ENCODE measurements at regions not wholly inside any gene's neighbourhood (a gene's known extent, or its start where the extent isn't known, plus 50 kb on each side); places are given as distances from the start of the nearest gene placed in this dataset.

- TF ChIP-seq CTCF (IDR thresholded peaks at IDR 0.05; ENCODE audit: low read depth, low read length, poor library complexity, severe bottlenecking) (no peak), EZH2phosphoT487 (IDR thresholded peaks at IDR 0.05; ENCODE audit: borderline replicate concordance, low read length) (no peak)
These were observed 981.1 kb downstream of the DTWD2 start for GRCh38 chr5:118007262-118007661.
